Fibroblast of peridontal ligament (primary cell): ENCODE measurements at regions not wholly inside any gene's neighbourhood (a gene's known extent, or its start where the extent isn't known, plus 50 kb on each side); places are given as distances from the start of the nearest gene placed in this dataset.
A peak's percentile ranks its signal among the peaks of the same experiment; 100 is the strongest.

Source experiments
- DNase-seq: peaks from one replicate; pipeline ENCODE4 v3.0.0-alpha.2; 2010; ENCODE audit errors: extremely low read depth

GRCh38 chr1:78420688-78421087, 70.1 kb upstream of the PTGFR start:
- DNase-seq = no peak

- no peak for DNase-seq
Observed at GRCh38 chr1:78424720-78425119, 66.1 kb upstream of the PTGFR start.

GRCh38 chr1:78426408-78426807, 64.4 kb upstream of the PTGFR start:
- peak; percentile 34 for DNase-seq

GRCh38 chr1:78427506-78427905, 63.3 kb upstream of the PTGFR start:
- no peak for DNase-seq

- peak; percentile 74 for DNase-seq
Observed at GRCh38 chr1:78432016-78432415, 58.8 kb upstream of the PTGFR start.

- DNase-seq = no peak
Observed at GRCh38 chr1:78434351-78434750, 56.4 kb upstream of the PTGFR start.

- no peak for DNase-seq
Observed at GRCh38 chr1:78436961-78437360, 53.8 kb upstream of the PTGFR start.

GRCh38 chr1:78437396-78437795, 53.4 kb upstream of the PTGFR start:
- DNase-seq = peak; percentile 53

- DNase-seq = no peak
Observed at GRCh38 chr1:78437941-78438340, 52.8 kb upstream of the PTGFR start.

GRCh38 chr1:78440381-78440793, 50.4 kb upstream of the PTGFR start:
- DNase-seq = peak; percentile 68
